SHP77 treated with DMSO at 0.1 percent for 48 hours (cell line): ENCODE measurements at regions not wholly inside any gene's neighbourhood (a gene's known extent, or its start where the extent isn't known, plus 50 kb on each side); places are given as distances from the start of the nearest gene placed in this dataset.
"Not testable (repeated sequence)": the region's sequence is repeated elsewhere in the genome, so short reads cannot be mapped to it uniquely, and the experiment has no call there.

Experiments used
- DNase-seq: peaks from one replicate; lab custom pipeline; 2025; lab: John Stamatoyannopoulos, UW

GRCh38 chr12:83465632-83466031 is 778.9 kb downstream of the TMTC2 start:
- no peak for DNase-seq

GRCh38 chr12:83462419-83462818 is 775.7 kb downstream of the TMTC2 start:
- DNase-seq, result no peak

GRCh38 chr12:83461336-83461935 is 774.7 kb downstream of the TMTC2 start:
- no peak for DNase-seq

- DNase-seq, result no peak
These were observed 764.5 kb downstream of the TMTC2 start for GRCh38 chr12:83451189-83451588.

- no peak for DNase-seq
These were observed 747.9 kb downstream of the TMTC2 start for GRCh38 chr12:83434600-83434999.

GRCh38 chr12:83432176-83432719 is 745.5 kb downstream of the TMTC2 start:
- DNase-seq, result no peak

- not testable (repeated sequence) for DNase-seq
These were observed 741.0 kb downstream of the TMTC2 start for GRCh38 chr12:83427586-83428136.

GRCh38 chr12:83414981-83415380 is 728.3 kb downstream of the TMTC2 start:
- no peak for DNase-seq

- no peak for DNase-seq
These were observed 722.1 kb downstream of the TMTC2 start for GRCh38 chr12:83408851-83409250.

DNA sequence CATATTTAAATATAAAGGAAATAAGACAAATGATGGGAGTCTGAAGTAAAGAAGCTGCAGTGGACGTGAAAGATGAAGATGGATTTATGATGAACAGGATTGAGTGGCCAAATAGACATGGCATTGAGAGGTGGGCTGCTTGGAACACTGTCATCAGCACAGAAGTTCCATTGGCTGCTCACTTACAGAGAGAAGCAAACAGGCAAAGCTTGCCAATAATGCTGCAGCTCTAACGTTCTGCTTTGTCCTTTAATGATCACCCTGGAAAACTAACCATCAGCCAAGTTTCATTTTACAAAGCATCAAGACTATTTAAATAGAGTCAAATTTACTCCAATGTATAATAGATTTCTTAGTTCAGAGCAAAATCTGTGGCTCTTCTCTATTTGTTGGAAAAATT is 721.4 kb downstream of the TMTC2 start:
- DNase-seq, result no peak

DNA sequence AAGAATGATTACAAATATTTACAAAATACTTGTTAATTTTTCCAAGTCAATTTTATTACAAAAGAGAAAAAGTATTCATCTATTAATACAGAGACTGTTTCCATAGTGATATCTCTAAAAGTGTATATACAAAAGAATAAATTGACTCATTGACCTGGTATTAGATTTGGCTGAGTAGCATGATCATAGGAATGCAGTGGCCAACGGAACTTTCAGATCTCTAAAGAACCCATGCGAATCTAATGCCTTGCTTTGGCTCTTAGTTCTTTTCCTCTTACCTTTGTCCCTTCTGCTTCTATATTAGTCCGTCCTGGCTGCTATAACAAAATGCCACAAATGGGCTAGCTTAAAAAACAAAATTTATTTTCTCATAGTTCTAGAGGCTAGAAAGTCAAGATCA is 717.8 kb downstream of the TMTC2 start:
- no peak for DNase-seq

GRCh38 chr12:83390186-83390585 is 703.5 kb downstream of the TMTC2 start:
- DNase-seq, result no peak

DNA sequence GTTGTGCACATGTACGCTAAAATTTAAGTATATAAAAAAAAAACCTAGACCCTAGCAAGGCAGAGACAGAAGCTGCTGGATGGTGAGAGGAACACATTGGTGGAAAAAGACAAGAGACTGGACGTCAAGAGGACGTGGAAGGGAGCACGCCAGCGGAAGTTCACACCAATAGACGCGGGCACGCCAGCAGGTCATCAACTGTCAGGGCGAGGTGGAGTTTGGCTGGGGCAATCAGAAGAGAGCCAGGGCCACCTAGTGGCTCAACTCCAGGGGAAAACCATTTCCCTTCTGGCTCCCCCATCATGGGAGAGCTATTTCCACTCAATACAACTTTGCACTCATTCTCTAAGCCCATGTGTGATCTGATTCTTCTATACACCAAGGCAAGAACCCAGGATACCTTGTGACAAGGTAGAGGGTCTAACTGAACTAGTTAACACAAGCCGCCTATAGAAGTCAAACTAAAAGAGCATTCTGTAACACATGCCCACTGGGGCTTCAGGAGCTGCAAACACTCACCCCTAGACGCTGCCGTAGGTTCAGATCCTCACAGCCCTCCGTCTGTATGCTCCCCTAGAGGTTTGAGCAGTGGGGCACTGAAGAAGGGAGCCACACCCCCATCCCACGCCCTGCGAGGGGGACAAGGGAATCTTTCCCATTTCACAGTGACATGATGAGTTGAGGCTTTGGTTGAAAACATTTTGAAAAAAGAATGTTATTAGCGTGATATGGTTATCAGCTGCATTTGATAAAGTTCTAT is 702.7 kb downstream of the TMTC2 start:
- no peak for DNase-seq

DNA sequence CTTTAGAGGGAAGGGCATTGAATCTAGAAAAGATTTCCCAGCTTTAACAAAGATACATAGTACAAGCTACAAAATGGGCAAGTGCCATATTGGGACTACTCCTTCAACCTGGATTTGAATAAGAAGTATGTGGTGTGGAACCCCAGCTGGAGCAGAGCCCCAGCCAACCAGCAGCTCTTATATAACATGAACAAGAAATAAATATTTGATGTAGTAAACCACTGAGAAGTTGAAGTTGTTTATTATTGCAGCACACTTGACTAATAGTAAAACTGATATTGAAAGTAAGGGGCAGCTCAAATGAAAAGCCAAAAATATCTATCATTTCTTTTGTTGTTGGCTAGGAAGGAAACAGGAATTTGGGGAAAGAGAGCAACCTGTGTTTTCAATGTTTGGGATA is 701.8 kb downstream of the TMTC2 start:
- no peak for DNase-seq

DNA sequence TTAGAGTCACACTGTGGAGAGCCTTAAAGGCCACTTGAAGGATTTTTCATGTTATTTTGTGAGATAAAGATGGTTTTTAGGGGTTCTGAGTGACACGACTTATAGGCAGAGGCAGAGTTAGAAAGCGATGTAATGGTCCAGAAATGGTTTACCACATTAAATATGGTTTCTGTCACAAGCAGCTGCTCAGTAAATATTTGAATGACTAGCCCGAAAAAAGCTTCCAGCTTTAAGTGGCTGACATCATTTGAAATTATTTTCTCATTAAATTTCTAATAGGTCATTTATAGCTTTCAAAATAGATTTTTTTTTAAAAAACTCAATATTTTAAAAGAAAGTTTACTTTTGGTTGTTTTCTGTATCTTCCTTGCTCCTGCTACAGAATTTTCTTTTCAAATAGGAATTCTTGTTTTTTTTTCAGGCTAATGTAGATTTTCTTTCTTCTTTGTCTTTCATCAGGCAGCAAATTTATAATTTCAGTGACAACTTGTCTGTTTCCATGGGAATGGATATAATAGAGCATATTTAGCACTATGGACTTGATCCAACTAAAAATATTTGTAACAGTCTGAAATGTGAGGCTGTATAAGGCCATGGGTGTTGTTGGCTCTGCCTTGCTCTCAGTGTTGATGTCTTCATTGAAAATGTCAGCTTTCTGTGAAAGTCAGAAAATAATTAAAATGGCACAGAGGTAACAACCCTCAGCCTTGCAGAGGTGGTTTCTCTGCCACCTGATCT is 700.0 kb downstream of the TMTC2 start:
- no peak for DNase-seq

- no peak for DNase-seq
These were observed 691.6 kb downstream of the TMTC2 start for GRCh38 chr12:83378186-83378727.

DNA sequence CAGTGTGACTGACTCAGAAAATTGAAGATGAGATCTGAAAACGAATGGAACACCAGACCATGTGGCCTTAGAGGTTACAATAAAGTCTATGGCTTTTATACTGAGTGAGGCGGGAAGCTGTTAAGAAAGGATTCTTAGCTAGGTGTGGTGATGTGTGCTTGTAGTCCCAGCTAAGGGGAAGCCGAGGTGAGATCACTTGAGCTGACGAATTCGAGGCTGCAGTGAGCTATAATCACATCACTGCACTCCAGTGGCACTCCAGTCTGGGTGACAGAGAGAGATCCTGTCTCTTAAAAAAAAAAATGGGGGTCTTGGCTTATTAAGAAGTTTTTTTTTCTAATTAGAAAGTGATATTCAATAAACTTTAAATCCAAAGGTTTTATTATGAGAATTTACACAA is 678.6 kb downstream of the TMTC2 start:
- DNase-seq, result no peak

GRCh38 chr12:83361475-83361874 is 674.8 kb downstream of the TMTC2 start:
- DNase-seq, result no peak

DNA sequence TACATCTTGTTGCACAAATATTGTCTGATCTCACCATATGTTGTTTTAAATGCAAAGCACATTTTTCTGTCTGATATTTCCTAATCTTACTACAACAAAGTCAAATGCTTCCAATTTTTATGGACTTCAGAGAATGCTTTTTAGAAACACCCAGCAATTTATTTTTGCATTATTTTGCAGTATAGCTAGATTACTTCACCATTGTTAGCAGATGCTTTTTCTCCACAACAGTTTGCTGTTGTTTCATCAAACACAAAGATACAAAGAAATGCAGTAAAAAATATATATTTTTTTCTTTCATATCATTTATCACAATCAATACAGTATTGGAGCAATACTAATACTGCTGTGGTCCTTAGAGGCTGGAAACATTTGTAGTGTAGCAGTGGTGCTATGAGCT is 674.4 kb downstream of the TMTC2 start:
- no peak for DNase-seq

GRCh38 chr12:83349907-83350611 is 663.4 kb downstream of the TMTC2 start:
- no peak for DNase-seq

DNA sequence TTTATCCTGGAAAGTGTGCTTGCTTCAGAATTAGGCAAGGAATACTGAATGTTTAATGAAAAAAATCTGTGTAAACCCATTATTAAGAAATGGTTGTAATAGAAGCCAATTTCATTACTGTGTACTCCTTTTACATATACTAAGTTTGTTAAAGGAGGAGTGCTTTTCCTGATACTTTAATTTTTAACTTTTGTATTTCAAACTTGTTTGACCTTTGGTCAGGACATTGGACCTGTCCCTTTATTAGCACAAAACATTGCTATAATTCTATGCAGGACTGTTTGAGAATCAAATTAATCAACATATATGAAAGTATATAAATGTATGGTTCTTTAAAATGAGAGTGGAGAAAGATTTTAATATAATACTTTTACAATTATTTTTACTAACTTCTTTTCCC is 659.6 kb downstream of the TMTC2 start:
- DNase-seq, result no peak

DNA sequence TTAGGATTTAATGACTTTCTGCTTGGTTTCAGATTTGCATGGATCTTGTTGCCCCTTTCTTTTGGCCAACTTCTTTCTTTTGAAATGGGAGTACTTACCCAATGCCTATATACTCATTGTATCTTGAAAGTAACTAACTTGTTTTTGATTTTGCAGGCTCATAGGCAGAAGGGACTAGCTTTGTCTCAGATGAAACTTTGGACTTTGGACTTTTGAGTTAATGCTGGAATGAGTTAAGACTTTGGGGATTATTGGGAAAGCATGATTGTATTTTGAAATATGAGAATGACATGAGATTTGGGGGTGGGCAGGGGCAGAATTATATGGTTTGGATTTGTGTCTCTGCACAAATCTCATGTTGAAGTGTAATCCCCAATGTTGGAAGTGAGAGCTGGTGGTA is 657.1 kb downstream of the TMTC2 start:
- DNase-seq, result no peak
